ENCODE measurements at regions not wholly inside any gene's neighbourhood (a gene's known extent, or its start where the extent isn't known, plus 50 kb on each side); places are given as distances from the start of the nearest gene placed in this dataset.
A peak's percentile ranks its signal among the peaks of the same experiment; 100 is the strongest.

DNA sequence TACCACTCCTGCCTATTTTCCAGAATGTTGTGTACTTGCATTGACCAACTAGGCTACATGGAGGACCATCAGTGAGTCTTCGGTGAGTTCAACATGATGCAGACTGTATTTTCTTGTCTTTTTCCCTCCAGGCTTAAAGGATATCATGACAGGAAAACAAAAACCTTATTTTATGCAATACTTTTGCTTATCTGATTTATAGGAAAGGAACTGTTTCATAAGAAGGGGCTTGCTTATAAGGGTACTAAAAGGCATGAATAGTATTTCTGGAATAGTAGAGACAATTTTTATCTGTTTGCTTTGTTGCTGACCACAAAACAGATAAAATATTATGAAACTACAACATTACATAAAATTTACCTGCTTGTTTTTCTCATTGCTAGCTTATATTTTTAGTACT, 374.7 kb downstream of the KLF5 start:
- H3K79me2 ChIP-seq (ENCODE audit: low read length) = no peaks in the 10 kb centered on the region

DNA sequence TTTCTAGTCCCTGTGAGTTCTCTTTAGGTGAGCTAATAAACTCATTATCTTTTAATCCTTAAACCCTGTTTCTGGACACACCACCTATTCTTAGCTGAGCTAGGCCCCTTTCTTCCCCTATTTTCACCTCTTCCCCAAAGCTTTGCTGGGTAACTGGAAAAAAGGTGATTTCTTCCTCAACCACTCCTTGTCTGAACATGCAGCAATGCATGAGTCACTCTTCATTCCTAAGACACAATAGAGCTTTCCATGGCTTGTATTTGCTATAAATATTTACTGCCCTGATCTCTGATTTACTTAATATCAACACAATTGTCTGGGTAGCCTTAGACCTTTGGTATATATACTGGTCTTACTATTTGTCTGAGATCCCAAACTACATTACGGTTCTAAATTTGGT, 370.9 kb downstream of the KLF5 start:
- Histone ChIP-seq H3K27ac (ENCODE audit: low read length) (peak overlapping the region; percentile 99), H3K27me3 (ENCODE audit: low read length) (no peaks in the 10 kb centered on the region), H3K9ac (ENCODE audit: low read length) (peak overlapping the region; percentile 90), H3K4me2 (ENCODE audit: low read length) (peak overlapping the region; percentile 75), H3K4me1 (ENCODE audit: insufficient read depth, low read length) (peaks cover 36% of the 10 kb centered on the region), H3F3A (ENCODE audit: low read length, unreplicated experiment) (peaks cover 4% of the 10 kb centered on the region), H4K20me1 (ENCODE audit: low read length) (no peaks in the 10 kb centered on the region), H2AFZ (ENCODE audit: low read length) (no peak overlapping the region), H3K36me3 (ENCODE audit: low read depth, low read length) (no peaks in the 10 kb centered on the region), H3K9me2 (replicated peaks; ENCODE audit: low read length) (no peaks in the 10 kb centered on the region), H3K79me2 (ENCODE audit: low read length) (no peaks in the 10 kb centered on the region), H3K9me3 (ENCODE audit: low read length) (no peaks in the 10 kb centered on the region), H3K4me3 (ENCODE audit: low read length) (no peak overlapping the region; the same call in 1 of the 2 replicates)
- intact Hi-C loops (cut with micrococcal nuclease) = loop anchor here (1.0 to 10.0 kb wide), 6 partner anchors 8 to 255 kb away; no protein-coding TSS in a partner anchor
- CTCF ChIA-PET = no interaction called here
- POLR2A ChIA-PET (ENCODE audit: unreplicated experiment) = no interaction called here
- no peak for TF ChIP-seq EZH2 (IDR thresholded peaks at IDR 0.05; ENCODE audit: low read length, unreplicated experiment)
- TF ChIP-seq EZH2phosphoT487 (IDR thresholded peaks at IDR 0.05; ENCODE audit: borderline replicate concordance, low read length) = no peak
- TF ChIP-seq, protein P1, sequence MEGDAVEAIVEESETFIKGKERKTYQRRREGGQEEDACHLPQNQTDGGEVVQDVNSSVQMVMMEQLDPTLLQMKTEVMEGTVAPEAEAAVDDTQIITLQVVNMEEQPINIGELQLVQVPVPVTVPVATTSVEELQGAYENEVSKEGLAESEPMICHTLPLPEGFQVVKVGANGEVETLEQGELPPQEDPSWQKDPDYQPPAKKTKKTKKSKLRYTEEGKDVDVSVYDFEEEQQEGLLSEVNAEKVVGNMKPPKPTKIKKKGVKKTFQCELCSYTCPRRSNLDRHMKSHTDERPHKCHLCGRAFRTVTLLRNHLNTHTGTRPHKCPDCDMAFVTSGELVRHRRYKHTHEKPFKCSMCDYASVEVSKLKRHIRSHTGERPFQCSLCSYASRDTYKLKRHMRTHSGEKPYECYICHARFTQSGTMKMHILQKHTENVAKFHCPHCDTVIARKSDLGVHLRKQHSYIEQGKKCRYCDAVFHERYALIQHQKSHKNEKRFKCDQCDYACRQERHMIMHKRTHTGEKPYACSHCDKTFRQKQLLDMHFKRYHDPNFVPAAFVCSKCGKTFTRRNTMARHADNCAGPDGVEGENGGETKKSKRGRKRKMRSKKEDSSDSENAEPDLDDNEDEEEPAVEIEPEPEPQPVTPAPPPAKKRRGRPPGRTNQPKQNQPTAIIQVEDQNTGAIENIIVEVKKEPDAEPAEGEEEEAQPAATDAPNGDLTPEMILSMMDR (conservative IDR thresholded peaks at IDR 0.05; ENCODE audit: low read depth, low read length) = no peak
- ATAC-seq = peak; percentile 81
- DNase-seq = peak; percentile 84
- no TSS peak for BruUV-seq (replicated peaks)

More for the DNA sequence above, 374.7 kb downstream of the KLF5 start:
- no peak for DNase-seq
- ChIA-PET CTCF (no interaction called here), POLR2A (ENCODE audit: unreplicated experiment) (interaction anchor here (0.6 kb wide), 1 partner anchor 402 kb away, joined by 3 read pairs; no protein-coding TSS in a partner anchor)
- H3K4me1 ChIP-seq (ENCODE audit: insufficient read depth, low read length) = peaks cover 21% of the 10 kb centered on the region
- H3K9me2 ChIP-seq (replicated peaks; ENCODE audit: low read length) = no peaks in the 10 kb centered on the region
- ATAC-seq = no peak
- BruUV-seq (replicated peaks) = no TSS peak
- intact Hi-C loops (cut with micrococcal nuclease) = no loop called here
- peak overlapping the region; percentile 8; the same call in 1 of the 2 replicates for H3K27ac ChIP-seq (ENCODE audit: low read length)
- H3K4me3 ChIP-seq (ENCODE audit: low read length) = no peak overlapping the region
- H3K9me3 ChIP-seq (ENCODE audit: low read length) = no peaks in the 10 kb centered on the region
- TF ChIP-seq EZH2 (IDR thresholded peaks at IDR 0.05; ENCODE audit: low read length, unreplicated experiment) = no peak
- TF ChIP-seq, protein P1 (conservative IDR thresholded peaks at IDR 0.05; ENCODE audit: low read depth, low read length) = no peak
- no peak for TF ChIP-seq EZH2phosphoT487 (IDR thresholded peaks at IDR 0.05; ENCODE audit: borderline replicate concordance, low read length)
- no peaks in the 10 kb centered on the region for H4K20me1 ChIP-seq (ENCODE audit: low read length)
- no peak overlapping the region for H2AFZ ChIP-seq (ENCODE audit: low read length)
- H3F3A ChIP-seq (ENCODE audit: low read length, unreplicated experiment) = peaks cover 4% of the 10 kb centered on the region
- H3K9ac ChIP-seq (ENCODE audit: low read length) = no peak overlapping the region
- H3K27me3 ChIP-seq (ENCODE audit: low read length) = no peaks in the 10 kb centered on the region
- H3K36me3 ChIP-seq (ENCODE audit: low read depth, low read length) = no peaks in the 10 kb centered on the region
- H3K4me2 ChIP-seq (ENCODE audit: low read length) = no peak overlapping the region

DNA sequence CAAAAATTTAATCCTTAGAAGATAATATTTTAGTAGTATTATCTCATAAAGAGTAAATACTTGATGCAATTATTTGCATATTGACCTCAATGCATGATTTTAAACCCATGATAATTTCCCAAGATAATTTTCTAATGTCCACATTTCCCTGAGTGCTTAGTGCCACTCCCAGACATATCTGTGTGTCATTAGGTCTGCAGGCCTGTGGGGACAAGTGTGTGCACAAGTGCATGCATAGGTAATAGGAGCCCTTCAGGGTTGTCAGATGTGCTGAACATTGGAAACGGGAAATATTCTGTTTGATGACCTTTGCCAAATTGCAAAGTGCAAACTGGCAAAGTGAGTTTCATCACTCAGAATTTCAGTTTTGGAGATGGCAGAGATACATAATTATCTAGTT, 369.9 kb downstream of the KLF5 start:
- ATAC-seq (peak; percentile 59), DNase-seq (peak; percentile 34)
- Histone ChIP-seq H2AFZ (ENCODE audit: low read length) (no peak overlapping the region), H3K27ac (ENCODE audit: low read length) (peak overlapping the region; percentile 99), H3K4me2 (ENCODE audit: low read length) (peak overlapping the region; percentile 75), H3K9me3 (ENCODE audit: low read length) (no peaks in the 10 kb centered on the region), H3K27me3 (ENCODE audit: low read length) (no peaks in the 10 kb centered on the region), H3F3A (ENCODE audit: low read length, unreplicated experiment) (peaks cover 4% of the 10 kb centered on the region), H3K9ac (ENCODE audit: low read length) (peak overlapping the region; percentile 90), H3K9me2 (replicated peaks; ENCODE audit: low read length) (no peaks in the 10 kb centered on the region), H3K79me2 (ENCODE audit: low read length) (no peaks in the 10 kb centered on the region), H4K20me1 (ENCODE audit: low read length) (no peaks in the 10 kb centered on the region), H3K36me3 (ENCODE audit: low read depth, low read length) (no peaks in the 10 kb centered on the region), H3K4me3 (ENCODE audit: low read length) (peak overlapping the region; percentile 21; the same call in 1 of the 2 replicates), H3K4me1 (ENCODE audit: insufficient read depth, low read length) (peaks cover 36% of the 10 kb centered on the region)
- TF ChIP-seq, protein P1 (conservative IDR thresholded peaks at IDR 0.05; ENCODE audit: low read depth, low read length) = no peak
- TF ChIP-seq EZH2 (IDR thresholded peaks at IDR 0.05; ENCODE audit: low read length, unreplicated experiment) (no peak), EZH2phosphoT487 (IDR thresholded peaks at IDR 0.05; ENCODE audit: borderline replicate concordance, low read length) (no peak)
- ChIA-PET CTCF (no interaction called here), POLR2A (ENCODE audit: unreplicated experiment) (no interaction called here)
- TSS peak; percentile 39 for BruUV-seq (replicated peaks)
- intact Hi-C loops (cut with micrococcal nuclease) = loop anchor here (1.0 to 10.0 kb wide), 6 partner anchors 7 to 254 kb away; no protein-coding TSS in a partner anchor

Measured in PC-3 (cell line).